ENCODE measurements at regions not wholly inside any gene's neighbourhood (a gene's known extent, or its start where the extent isn't known, plus 50 kb on each side); places are given as distances from the start of the nearest gene placed in this dataset.
A peak's percentile ranks its signal among the peaks of the same experiment; 100 is the strongest.
"Not testable (repeated sequence)": the region's sequence is repeated elsewhere in the genome, so short reads cannot be mapped to it uniquely, and the experiment has no call there.

DNA sequence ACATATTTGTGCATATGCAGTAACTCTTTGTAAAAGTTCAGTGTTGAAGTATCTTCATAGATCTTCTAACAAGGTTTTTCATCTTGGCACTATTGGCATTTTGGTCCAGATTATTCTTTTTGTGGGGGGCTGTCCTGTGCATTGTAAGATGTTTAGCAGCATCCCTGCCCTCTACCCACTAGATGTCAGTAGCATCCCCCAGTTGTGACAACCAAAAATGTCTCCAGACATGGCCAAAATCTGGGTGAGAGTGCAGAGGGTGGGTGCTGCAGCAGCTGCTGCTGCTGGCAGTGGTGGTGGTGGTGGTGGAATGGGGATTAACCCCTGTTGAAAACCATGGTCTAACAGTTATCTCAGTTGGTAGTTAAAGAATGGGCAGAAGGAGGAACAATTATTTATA, 370.0 kb downstream of the GPAT3 start (continued):
- no peak for TF ChIP-seq CEBPG (CRISPR knock-in tag; IDR thresholded peaks at IDR 0.05)
- no peak for TF ChIP-seq CEBPG (tag; conservative IDR thresholded peaks at IDR 0.05 in 1 of 2, IDR thresholded peaks at IDR 0.05 in 1 of 2)
- peak; percentile 67 to 68 for TF ChIP-seq RAD21 (CRISPR knock-in tag; conservative IDR thresholded peaks at IDR 0.05 in 1 of 2, IDR thresholded peaks at IDR 0.05 in 1 of 2)
- TF ChIP-seq, protein P1, sequence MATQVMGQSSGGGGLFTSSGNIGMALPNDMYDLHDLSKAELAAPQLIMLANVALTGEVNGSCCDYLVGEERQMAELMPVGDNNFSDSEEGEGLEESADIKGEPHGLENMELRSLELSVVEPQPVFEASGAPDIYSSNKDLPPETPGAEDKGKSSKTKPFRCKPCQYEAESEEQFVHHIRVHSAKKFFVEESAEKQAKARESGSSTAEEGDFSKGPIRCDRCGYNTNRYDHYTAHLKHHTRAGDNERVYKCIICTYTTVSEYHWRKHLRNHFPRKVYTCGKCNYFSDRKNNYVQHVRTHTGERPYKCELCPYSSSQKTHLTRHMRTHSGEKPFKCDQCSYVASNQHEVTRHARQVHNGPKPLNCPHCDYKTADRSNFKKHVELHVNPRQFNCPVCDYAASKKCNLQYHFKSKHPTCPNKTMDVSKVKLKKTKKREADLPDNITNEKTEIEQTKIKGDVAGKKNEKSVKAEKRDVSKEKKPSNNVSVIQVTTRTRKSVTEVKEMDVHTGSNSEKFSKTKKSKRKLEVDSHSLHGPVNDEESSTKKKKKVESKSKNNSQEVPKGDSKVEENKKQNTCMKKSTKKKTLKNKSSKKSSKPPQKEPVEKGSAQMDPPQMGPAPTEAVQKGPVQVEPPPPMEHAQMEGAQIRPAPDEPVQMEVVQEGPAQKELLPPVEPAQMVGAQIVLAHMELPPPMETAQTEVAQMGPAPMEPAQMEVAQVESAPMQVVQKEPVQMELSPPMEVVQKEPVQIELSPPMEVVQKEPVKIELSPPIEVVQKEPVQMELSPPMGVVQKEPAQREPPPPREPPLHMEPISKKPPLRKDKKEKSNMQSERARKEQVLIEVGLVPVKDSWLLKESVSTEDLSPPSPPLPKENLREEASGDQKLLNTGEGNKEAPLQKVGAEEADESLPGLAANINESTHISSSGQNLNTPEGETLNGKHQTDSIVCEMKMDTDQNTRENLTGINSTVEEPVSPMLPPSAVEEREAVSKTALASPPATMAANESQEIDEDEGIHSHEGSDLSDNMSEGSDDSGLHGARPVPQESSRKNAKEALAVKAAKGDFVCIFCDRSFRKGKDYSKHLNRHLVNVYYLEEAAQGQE (IDR thresholded peaks at IDR 0.05; ENCODE audit: borderline replicate concordance), result peak; percentile 57
- TF ChIP-seq, protein P1 (CRISPR knock-in tag; IDR thresholded peaks at IDR 0.05; ENCODE audit: low read depth), result no peak
- TF ChIP-seq STAG1 (CRISPR knock-in tag; IDR thresholded peaks at IDR 0.05; ENCODE audit: borderline replicate concordance), result no peak
- TF ChIP-seq HCFC1 (IDR thresholded peaks at IDR 0.05; ENCODE audit: low read depth, low read length), result no peak

DNA sequence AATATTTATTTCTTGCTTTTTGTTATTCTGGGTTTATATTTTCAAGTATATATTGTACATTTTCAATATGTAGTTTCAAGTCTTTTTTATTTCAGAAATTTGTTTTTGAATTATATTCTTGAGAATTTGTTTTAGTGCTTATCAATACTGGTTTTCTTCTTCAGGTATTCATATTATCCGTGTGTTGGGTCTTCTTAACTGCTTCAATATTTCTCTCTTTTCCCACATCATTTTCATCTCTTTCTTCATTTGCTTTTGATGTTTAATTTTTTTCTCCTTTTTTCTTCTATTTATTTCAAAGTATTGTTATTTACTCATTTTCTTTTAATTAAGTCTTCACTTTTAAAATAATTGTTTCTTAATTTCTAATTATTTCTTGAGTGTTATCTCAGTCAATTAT, 367.8 kb downstream of the GPAT3 start:
- POLR2A ChIA-PET; H2AFZ ChIP-seq (ENCODE audit: low read depth, low read length); H3K4me1 ChIP-seq (replicated peaks in 1 of 2; ENCODE audit: control insufficient read depth in 2 of 2, insufficient read depth in 2 of 2, low read length in 2 of 2); H4K20me1 ChIP-seq (replicated peaks; ENCODE audit: control insufficient read depth, insufficient read depth, low read length); H3K27me3 ChIP-seq (ENCODE audit: control insufficient read depth in 2 of 2, insufficient read depth in 2 of 2, low read length in 2 of 2); H3K9me3 ChIP-seq (replicated peaks; ENCODE audit: control insufficient read depth, insufficient read depth, low read depth, low read length); in situ Hi-C loops (cut with MboI); BruUV-seq (replicated peaks); CTCF ChIA-PET (ENCODE audit: low intra/inter-chr PET ratio); H3K4me3 ChIP-seq; H3K9ac ChIP-seq (ENCODE audit: insufficient read depth in 1 of 2, low read depth in 2 of 2, low read length in 2 of 2); H3K4me2 ChIP-seq (ENCODE audit: insufficient read depth, low read length); H3K27ac ChIP-seq (ENCODE audit: extremely low read depth, low read depth, low read length); H3K79me2 ChIP-seq (ENCODE audit: control insufficient read depth, insufficient read depth, low read length); H3K36me3 ChIP-seq (ENCODE audit: control insufficient read depth, insufficient read depth, low read length); DNase-seq (ENCODE audit: extremely low read depth in 1 of 4, low spot score in 3 of 4); FAIRE-seq; ATAC-seq; H3K9me1 ChIP-seq (ENCODE audit: control insufficient read depth, insufficient read depth, low read length): not testable (repeated sequence)
- WGBS (ENCODE audit: insufficient coverage, low coverage, missing lambda C conversion rate), result 0% methylated on average over 1 of the region's 1 CpG
- intact Hi-C loops (cut with micrococcal nuclease), result loop anchor here (10.0 kb wide), 1 partner anchor 601 kb away; no protein-coding TSS in a partner anchor

Measured in K562 (cell line).